B cell (primary cell): ENCODE measurements at regions not wholly inside any gene's neighbourhood (a gene's known extent, or its start where the extent isn't known, plus 50 kb on each side); places are given as distances from the start of the nearest gene placed in this dataset.

Source experiments
- ATAC-seq: fragments of 200-7000 bp; cut with Tn5 transposase; one replicate; pipeline ENCODE4 v1.10.0; 2021; ENCODE audit warnings: low read depth, mild to moderate bottlenecking, moderate number of reproducible peaks, moderate library complexity
- CTCF ChIA-PET: fragments of 350-600 bp; sonication (Branson Sonifier 250); formaldehyde crosslinking; loops from one replicate; lab custom pipeline; 2021; ENCODE audit warnings: antibody characterized with exemption, inconsistent platforms; lab: Charles Lee
- POLR2A ChIA-PET: fragments of 350-600 bp; sonication (Branson Sonifier 250); formaldehyde crosslinking; loops from one replicate; lab custom pipeline; 2021; ENCODE audit warnings: antibody characterized with exemption; lab: Charles Lee
- DNase-seq: peaks from one replicate; pipeline ENCODE4 v3.0.0; 2013
- H2AFZ ChIP-seq: 2 replicates; pipeline ENCODE4 v1.6.1; 2012; ENCODE audit warnings: mild to moderate bottlenecking, low read depth, low read length; ENCODE audit not compliant: insufficient read depth, poor library complexity, severe bottlenecking
- H3K27ac ChIP-seq, 2 donors: 1 replicate in 1 of 2; 2 replicates in 1 of 2; pipeline ENCODE4 v1.5.1; 2012 to 2013; ENCODE audit warnings: low read length in 2 of 2, mild to moderate bottlenecking in 2 of 2, moderate library complexity in 1 of 2
- H3K27me3 ChIP-seq, 4 experiments: fragments of 200-600 bp in 1 of 4; sonication (generic) in 1 of 4; replicated peaks in 1 of 4; 1 replicate in 2 of 4; 2 replicates in 2 of 4; pipeline versions ENCODE4 v1.6.1 to v1.7.0; 2013 to 2016; ENCODE audit warnings: low read length in 3 of 4, mild to moderate bottlenecking in 2 of 4, mixed read lengths in 1 of 4, moderate library complexity in 1 of 4; ENCODE audit not compliant: insufficient read depth in 4 of 4, control insufficient read depth in 3 of 4; ENCODE audit errors: control extremely low read depth in 1 of 4
- H3K36me3 ChIP-seq, 2 experiments: replicated peaks in 1 of 2; 1 replicate in 1 of 2; 2 replicates in 1 of 2; pipeline versions ENCODE4 v1.6.1 to v1.7.1; 2013; ENCODE audit warnings: low read length in 1 of 2; ENCODE audit not compliant: insufficient read depth in 2 of 2, control insufficient read depth in 1 of 2; ENCODE audit errors: control extremely low read depth in 1 of 2, extremely low read depth in 1 of 2
- H3K4me1 ChIP-seq, 2 donors: fragments of 200-600 bp in 1 of 2; sonication (generic) in 1 of 2; 1 replicate in 1 of 2; 2 replicates in 1 of 2; pipeline versions ENCODE4 v1.5.1 to v1.6.1; 2013 to 2017; ENCODE audit warnings: low read length in 2 of 2; ENCODE audit not compliant: control insufficient read depth in 2 of 2, insufficient read depth in 2 of 2
- H3K4me2 ChIP-seq: replicated peaks from 2 replicates; pipeline ENCODE3; 2012; ENCODE audit warnings: mild to moderate bottlenecking, low read depth, low read length; ENCODE audit not compliant: poor library complexity, severe bottlenecking
- H3K4me3 ChIP-seq, 5 experiments: fragments of 200-600 bp in 1 of 5; sonication (generic) in 1 of 5; 1 replicate in 3 of 5; 2 replicates in 2 of 5; pipeline versions ENCODE4 v1.5.1 to v1.7.0; 2011 to 2016; ENCODE audit warnings: low read length in 4 of 5, mild to moderate bottlenecking in 4 of 5, low read depth in 2 of 5, control low read depth in 1 of 5, moderate library complexity in 1 of 5; ENCODE audit not compliant: insufficient read depth in 1 of 5; ENCODE audit errors: control extremely low read depth in 1 of 5, extremely low read depth in 1 of 5
- H3K79me2 ChIP-seq: fragments of 200-600 bp; sonication (generic); one replicate; pipeline ENCODE4 v1.6.0; 2016; ENCODE audit warnings: low read length; ENCODE audit not compliant: control insufficient read depth, insufficient read depth
- H3K9ac ChIP-seq: fragments of 200-600 bp; sonication (generic); 2 replicates; pipeline ENCODE4 v1.6.1; 2017; ENCODE audit warnings: mild to moderate bottlenecking, low read length, moderate library complexity
- H3K9me3 ChIP-seq, 3 donors: one replicate each; pipeline versions ENCODE4 v1.6.1 to v1.7.1; 2013; ENCODE audit warnings: low read length in 2 of 3; ENCODE audit not compliant: control insufficient read depth in 2 of 3, insufficient read depth in 1 of 3; ENCODE audit errors: control extremely low read depth in 1 of 3
- H4K20me1 ChIP-seq: 2 replicates; pipeline ENCODE4 v1.6.0; 2012; ENCODE audit warnings: mild to moderate bottlenecking, low read length; ENCODE audit not compliant: insufficient read depth, control insufficient read depth, poor library complexity, severe bottlenecking
- H3K27ac Mint-ChIP-seq: one replicate; pipeline ENCODE4 v1.8.0; 2021; ENCODE audit warnings: mixed read lengths
- H3K27me3 Mint-ChIP-seq: one replicate; pipeline ENCODE4 v1.8.0; 2021; ENCODE audit warnings: mixed read lengths
- H3K4me1 Mint-ChIP-seq: one replicate; pipeline ENCODE4 v1.8.0; 2021; ENCODE audit warnings: mixed read lengths
- H3K4me3 Mint-ChIP-seq: one replicate; pipeline ENCODE4 v1.8.0; 2021; ENCODE audit warnings: mixed read lengths
- H3K9me3 Mint-ChIP-seq: one replicate; pipeline ENCODE4 v1.8.0; 2022; ENCODE audit warnings: mixed read lengths; ENCODE audit not compliant: insufficient read depth
- CTCF ChIP-seq: fragments of 200-600 bp; IDR thresholded peaks from one replicate; pipeline ENCODE4 v1.8.0; 2022; ENCODE audit warnings: antibody characterized with exemption, mild to moderate bottlenecking
- EZH2 ChIP-seq: IDR thresholded peaks from 2 replicates; pipeline ENCODE4 v1.6.1; 2012; ENCODE audit warnings: borderline replicate concordance, low read depth, mild to moderate bottlenecking, moderate library complexity, low read length; ENCODE audit not compliant: insufficient read depth, poor library complexity, severe bottlenecking
- WGBS: methylation state at CpG from one replicate; pipeline ENCODE4 v1.1.5; 2013; ENCODE audit warnings: missing lambda C conversion rate; ENCODE audit not compliant: insufficient coverage; 5-methylcytosine and 5-hydroxymethylcytosine counted together
- intact Hi-C: fragments of 100-400 bp; cut with micrococcal nuclease; formaldehyde crosslinking; loops from one replicate; pipeline ENCODE4 v1.10.0; 2022

GRCh38 chr6:67127041-67127440, 1420.0 kb upstream of the EYS start:
- H3K27me3 ChIP-seq, result no peaks in the 10 kb centered on the region
- H3K4me1 ChIP-seq, result no peaks in the 10 kb centered on the region
- H3K4me3 ChIP-seq, result no peak overlapping the region
- H2AFZ ChIP-seq, result no peak overlapping the region
- DNase-seq (no peak), ATAC-seq (no peak)
- H3K4me2 ChIP-seq, result no peak overlapping the region
- Mint-ChIP-seq H3K27me3 (no peaks in the 10 kb centered on the region), H3K4me3 (no peak overlapping the region), H3K9me3 (no peaks in the 10 kb centered on the region), H3K4me1 (no peaks in the 10 kb centered on the region), H3K27ac (no peak overlapping the region)
- H3K9ac ChIP-seq, result no peak overlapping the region
- H3K36me3 ChIP-seq, result no peaks in the 10 kb centered on the region
- no peak overlapping the region for H3K27ac ChIP-seq
- TF ChIP-seq CTCF (no peak), EZH2 (no peak)
- H4K20me1 ChIP-seq, result no peaks in the 10 kb centered on the region
- intact Hi-C loops, result no loop called here
- ChIA-PET CTCF (no interaction called here), POLR2A (no interaction called here)
- no peaks in the 10 kb centered on the region for H3K79me2 ChIP-seq
- H3K9me3 ChIP-seq, result no peaks in the 10 kb centered on the region
- 80% methylated on average over 1 of the region's 1 CpG for WGBS

GRCh38 chr6:67121115-67121514, 1414.1 kb upstream of the EYS start:
- Histone ChIP-seq H2AFZ (no peak overlapping the region), H3K9ac (no peak overlapping the region), H3K79me2 (no peaks in the 10 kb centered on the region), H3K27me3 (no peaks in the 10 kb centered on the region), H3K4me2 (no peak overlapping the region), H3K4me1 (no peaks in the 10 kb centered on the region), H3K36me3 (no peaks in the 10 kb centered on the region), H3K9me3 (no peaks in the 10 kb centered on the region), H3K27ac (no peak overlapping the region), H4K20me1 (no peaks in the 10 kb centered on the region), H3K4me3 (no peak overlapping the region)
- DNase-seq, result no peak
- WGBS, result no CpG with 5 or more reads among the region's 3 CpGs
- TF ChIP-seq EZH2 (no peak), CTCF (no peak)
- ATAC-seq, result no peak
- POLR2A ChIA-PET, result no interaction called here
- Mint-ChIP-seq H3K4me3 (no peak overlapping the region), H3K4me1 (no peaks in the 10 kb centered on the region), H3K9me3 (peaks cover 2% of the 10 kb centered on the region), H3K27ac (no peak overlapping the region), H3K27me3 (no peaks in the 10 kb centered on the region)
- CTCF ChIA-PET, result no interaction called here
- intact Hi-C loops, result no loop called here
